ENCODE measurements at regions not wholly inside any gene's neighbourhood (a gene's known extent, or its start where the extent isn't known, plus 50 kb on each side); places are given as distances from the start of the nearest gene placed in this dataset.

GRCh38 chr11:69928975-69929374 lies 109.8 kb upstream of the FGF3 start:
- in situ Hi-C loops (cut with HindIII; ENCODE audit: low sequenced_read_pairs): no loop called here

GRCh38 chr11:69930081-69931059 lies 111.2 kb upstream of the FGF3 start:
- in situ Hi-C loops (cut with HindIII; ENCODE audit: low sequenced_read_pairs): no loop called here

GRCh38 chr11:69931060-69931910 lies 112.1 kb upstream of the FGF3 start:
- in situ Hi-C loops (cut with HindIII; ENCODE audit: low sequenced_read_pairs): no loop called here

GRCh38 chr11:69931994-69932910 lies 113.0 kb upstream of the FGF3 start:
- in situ Hi-C loops (cut with HindIII; ENCODE audit: low sequenced_read_pairs): no loop called here

- in situ Hi-C loops (cut with HindIII; ENCODE audit: low sequenced_read_pairs): no loop called here
These were observed 115.8 kb upstream of the FGF3 start for GRCh38 chr11:69934861-69935494.

GRCh38 chr11:69935941-69936505 lies 116.8 kb upstream of the FGF3 start:
- in situ Hi-C loops (cut with HindIII; ENCODE audit: low sequenced_read_pairs): no loop called here

- in situ Hi-C loops (cut with HindIII; ENCODE audit: low sequenced_read_pairs): no loop called here
These were observed 117.6 kb upstream of the FGF3 start for GRCh38 chr11:69936771-69937170.

GRCh38 chr11:69938206-69938605 lies 119.0 kb upstream of the FGF3 start:
- in situ Hi-C loops (cut with HindIII; ENCODE audit: low sequenced_read_pairs): no loop called here

- in situ Hi-C loops (cut with HindIII; ENCODE audit: low sequenced_read_pairs): loop anchor here (5.0 kb wide), 2 partner anchors 38 to 163 kb away; no protein-coding TSS in a partner anchor
These were observed 120.5 kb upstream of the FGF3 start for GRCh38 chr11:69939551-69940245.

- in situ Hi-C loops (cut with HindIII; ENCODE audit: low sequenced_read_pairs): loop anchor here (5.0 kb wide), 2 partner anchors 37 to 162 kb away; no protein-coding TSS in a partner anchor
These were observed 121.0 kb upstream of the FGF3 start for GRCh38 chr11:69940246-69940610.

- in situ Hi-C loops (cut with HindIII; ENCODE audit: low sequenced_read_pairs): loop anchor here (5.0 kb wide), 2 partner anchors 36 to 161 kb away; no protein-coding TSS in a partner anchor
These were observed 122.5 kb upstream of the FGF3 start for GRCh38 chr11:69941546-69942332.

- in situ Hi-C loops (cut with HindIII; ENCODE audit: low sequenced_read_pairs): loop anchor here (5.0 kb wide), 2 partner anchors 35 to 160 kb away; no protein-coding TSS in a partner anchor
These were observed 123.2 kb upstream of the FGF3 start for GRCh38 chr11:69942333-69942820.

- in situ Hi-C loops (cut with HindIII; ENCODE audit: low sequenced_read_pairs): loop anchor here (5.0 kb wide), 2 partner anchors 34 to 159 kb away; no protein-coding TSS in a partner anchor
These were observed 123.8 kb upstream of the FGF3 start for GRCh38 chr11:69943066-69943465.

GRCh38 chr11:69943506-69943905 lies 124.3 kb upstream of the FGF3 start:
- in situ Hi-C loops (cut with HindIII; ENCODE audit: low sequenced_read_pairs): loop anchor here (5.0 kb wide), 2 partner anchors 34 to 159 kb away; no protein-coding TSS in a partner anchor

GRCh38 chr11:69944146-69944795 lies 125.1 kb upstream of the FGF3 start:
- in situ Hi-C loops (cut with HindIII; ENCODE audit: low sequenced_read_pairs): loop anchor here (5.0 kb wide), 2 partner anchors 33 to 158 kb away; no protein-coding TSS in a partner anchor

GRCh38 chr11:69945157-69945556 lies 125.9 kb upstream of the FGF3 start:
- in situ Hi-C loops (cut with HindIII; ENCODE audit: low sequenced_read_pairs): no loop called here

Data from endothelial cell of hepatic sinusoid (primary cell).